HepG2 (cell line): ENCODE measurements at regions not wholly inside any gene's neighbourhood (a gene's known extent, or its start where the extent isn't known, plus 50 kb on each side); places are given as distances from the start of the nearest gene placed in this dataset.

ENCODE experiments used
- ATF3 ChIP-seq: sonication (generic); formaldehyde crosslinking; IDR thresholded peaks from 2 replicates; pipeline ENCODE4 v1.4.0; 2020; ENCODE audit warnings: missing genetic modification reagents
- HCFC1 ChIP-seq: fragments of 150-350 bp; IDR thresholded peaks from 2 replicates; pipeline ENCODE4 v1.6.1; 2014; ENCODE audit warnings: low read depth, low read length
- ZNF329 ChIP-seq: sonication (generic); formaldehyde crosslinking; IDR thresholded peaks from 2 replicates; pipeline ENCODE4 v1.9.0; 2021; ENCODE audit warnings: low read depth, mild to moderate bottlenecking, missing genetic modification reagents
- TF ChIP-seq, protein P1 (sequence below): sonication (generic); formaldehyde crosslinking; IDR thresholded peaks from 2 replicates; pipeline ENCODE4 v1.5.0; 2020; ENCODE audit warnings: mild to moderate bottlenecking, missing genetic modification reagents, moderate library complexity

DNA sequence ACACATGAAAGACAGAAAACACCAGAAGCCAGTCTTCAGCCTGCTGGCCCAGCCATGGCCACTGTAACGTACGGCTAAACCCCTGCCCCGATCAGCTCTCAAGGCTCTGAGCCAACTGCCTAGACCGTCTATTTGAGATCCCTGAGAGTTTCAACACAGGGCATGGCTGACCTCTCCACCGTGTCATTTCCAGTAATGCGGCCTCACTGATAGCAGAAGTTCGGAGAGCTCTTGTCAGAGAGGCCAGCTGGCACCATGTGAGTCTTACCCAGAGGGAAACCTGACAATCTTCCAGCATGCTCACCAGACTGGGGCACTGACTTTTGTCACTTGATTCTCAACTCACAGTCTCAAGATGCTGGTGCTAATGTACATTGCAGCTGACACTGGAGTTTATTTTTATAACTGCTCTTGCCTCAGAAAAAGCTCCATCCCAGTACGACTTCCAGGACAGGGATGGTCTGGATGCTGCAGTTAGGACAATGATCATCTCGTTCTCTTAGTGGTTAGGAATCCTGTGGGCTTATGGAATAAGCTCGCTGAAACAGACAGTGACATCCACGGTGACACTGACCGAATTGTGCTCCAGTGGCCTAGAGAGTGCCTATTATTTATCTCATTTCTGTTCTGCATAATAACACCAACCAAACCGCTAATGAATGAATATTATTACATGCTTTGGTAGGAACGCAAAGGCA, 372.7 kb downstream of the ICE1 start:
- TF ChIP-seq ATF3 (CRISPR knock-in tag) (no peak), ZNF329 (CRISPR knock-in tag) (no peak), HCFC1 (no peak)
- TF ChIP-seq, protein P1, sequence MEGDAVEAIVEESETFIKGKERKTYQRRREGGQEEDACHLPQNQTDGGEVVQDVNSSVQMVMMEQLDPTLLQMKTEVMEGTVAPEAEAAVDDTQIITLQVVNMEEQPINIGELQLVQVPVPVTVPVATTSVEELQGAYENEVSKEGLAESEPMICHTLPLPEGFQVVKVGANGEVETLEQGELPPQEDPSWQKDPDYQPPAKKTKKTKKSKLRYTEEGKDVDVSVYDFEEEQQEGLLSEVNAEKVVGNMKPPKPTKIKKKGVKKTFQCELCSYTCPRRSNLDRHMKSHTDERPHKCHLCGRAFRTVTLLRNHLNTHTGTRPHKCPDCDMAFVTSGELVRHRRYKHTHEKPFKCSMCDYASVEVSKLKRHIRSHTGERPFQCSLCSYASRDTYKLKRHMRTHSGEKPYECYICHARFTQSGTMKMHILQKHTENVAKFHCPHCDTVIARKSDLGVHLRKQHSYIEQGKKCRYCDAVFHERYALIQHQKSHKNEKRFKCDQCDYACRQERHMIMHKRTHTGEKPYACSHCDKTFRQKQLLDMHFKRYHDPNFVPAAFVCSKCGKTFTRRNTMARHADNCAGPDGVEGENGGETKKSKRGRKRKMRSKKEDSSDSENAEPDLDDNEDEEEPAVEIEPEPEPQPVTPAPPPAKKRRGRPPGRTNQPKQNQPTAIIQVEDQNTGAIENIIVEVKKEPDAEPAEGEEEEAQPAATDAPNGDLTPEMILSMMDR (CRISPR knock-in tag), result no peak
